GM12878 (cell line): ENCODE measurements at regions not wholly inside any gene's neighbourhood (a gene's known extent, or its start where the extent isn't known, plus 50 kb on each side); places are given as distances from the start of the nearest gene placed in this dataset.

ENCODE experiments used
- ATAC-seq: fragments of 200-7000 bp; cut with Tn5 transposase; 3 replicates; pipeline ENCODE4 v1.9.1; 2020; ENCODE audit warnings: mild to moderate bottlenecking, moderate library complexity
- BruUV-seq: library from RNA; stranded (reverse); fragments of 400-500 nt; replicated peaks from 2 replicates; lab custom pipeline; 2021; lab: Mats Ljungman, UMichigan
- CTCF ChIA-PET: fragments of 300-600 bp; sonication (Branson Sonifier 250); formaldehyde crosslinking; extraction: SDS; loops from one replicate; lab custom pipeline; 2021; ENCODE audit warnings: inconsistent platforms; lab: Yijun Ruan, JAX
- POLR2A ChIA-PET: fragments of 350-600 bp; formaldehyde crosslinking; extraction: SDS; loops from one replicate; lab custom pipeline; 2021; ENCODE audit warnings: inconsistent platforms; lab: Charles Lee
- RAD21 ChIA-PET: fragments of 300-600 bp; sonication (Branson Sonifier 250); formaldehyde crosslinking; loops from one replicate; lab custom pipeline; 2023; ENCODE audit warnings: antibody characterized with exemption; ENCODE audit not compliant: unreplicated experiment; lab: Charles Lee
- SMC1A ChIA-PET: fragments of 300-600 bp; sonication (Branson Sonifier 250); formaldehyde crosslinking; loops from one replicate; lab custom pipeline; 2023; ENCODE audit not compliant: unreplicated experiment, uncharacterized antibody; lab: Charles Lee
- DNase-seq: peaks from one replicate; pipeline ENCODE4 v3.0.0-alpha.2; 2011; ENCODE audit warnings: low read depth, low spot score
- FAIRE-seq: peaks from 3 replicates; lab custom pipeline; 2011; peaks lifted over from hg19 to GRCh38; lab: Jason Lieb, UNC
- H2AFZ ChIP-seq: 2 replicates; pipeline ENCODE4 v1.6.0; 2011; ENCODE audit warnings: low read depth, low read length, control low read depth; ENCODE audit not compliant: control insufficient read depth
- H3K27ac ChIP-seq: 2 replicates; pipeline ENCODE4 v1.5.1; 2011; ENCODE audit warnings: control low read depth; ENCODE audit not compliant: control insufficient read depth, insufficient read depth
- H3K27me3 ChIP-seq, 2 experiments: replicated peaks in 1 of 2; 2 replicates each; pipeline versions ENCODE4 v1.6.0 to v1.6.1; 2011; ENCODE audit warnings: low read length in 1 of 2; ENCODE audit not compliant: control insufficient read depth in 2 of 2, insufficient read depth in 2 of 2
- H3K36me3 ChIP-seq, 2 experiments: 2 replicates each; pipeline ENCODE4 v1.5.1; 2011; ENCODE audit warnings: low read length in 1 of 2; ENCODE audit not compliant: control insufficient read depth in 2 of 2, insufficient read depth in 2 of 2
- H3K4me1 ChIP-seq: 2 replicates; pipeline ENCODE4 v1.6.1; 2011; ENCODE audit warnings: mild to moderate bottlenecking, low read length, moderate library complexity, mixed read lengths; ENCODE audit not compliant: control insufficient read depth, insufficient read depth
- H3K4me2 ChIP-seq: 2 replicates; pipeline ENCODE4 v1.6.0; 2011; ENCODE audit warnings: control low read depth; ENCODE audit not compliant: control insufficient read depth, insufficient read depth
- H3K4me3 ChIP-seq: fragments of 200-600 bp; sonication (generic); 2 replicates; pipeline ENCODE4 v1.5.1; 2016
- H3K79me2 ChIP-seq: 2 replicates; pipeline ENCODE4 v1.6.0; 2011; ENCODE audit warnings: low read length; ENCODE audit not compliant: control insufficient read depth, insufficient read depth
- H3K9ac ChIP-seq: 2 replicates; pipeline ENCODE4 v1.8.0; 2011; ENCODE audit warnings: low read length, control low read depth, mixed read lengths; ENCODE audit not compliant: control insufficient read depth, insufficient read depth
- H3K9me3 ChIP-seq: replicated peaks from 3 replicates; pipeline ENCODE4 v1.5.1; 2011; ENCODE audit warnings: mild to moderate bottlenecking, low read length; ENCODE audit not compliant: control insufficient read depth, insufficient read depth
- H4K20me1 ChIP-seq: 2 replicates; pipeline ENCODE4 v1.6.0; 2011; ENCODE audit not compliant: control insufficient read depth, insufficient read depth
- CBX5 ChIP-seq: sonication (generic); IDR thresholded peaks from 2 replicates; pipeline ENCODE4 v1.6.1; 2016; ENCODE audit warnings: low read depth, moderate library complexity, mild to moderate bottlenecking, inconsistent platforms
- SMAD5 ChIP-seq: IDR thresholded peaks from 2 replicates; pipeline ENCODE4 v1.6.1; 2016; ENCODE audit warnings: antibody characterized with exemption, low read depth
- SRF ChIP-seq, 2 experiments: IDR thresholded peaks; 2 replicates each; pipeline ENCODE4 v1.6.1; 2011; ENCODE audit warnings: low read depth in 2 of 2, low read length in 2 of 2, mild to moderate bottlenecking in 1 of 2, moderate library complexity in 1 of 2
- WGBS: methylation state at CpG from one replicate; pipeline ENCODE4 v1.1.6; 2016; ENCODE audit warnings: low lambda C conversion rate; ENCODE audit not compliant: insufficient replicate concordance, insufficient coverage; ENCODE audit errors: missing lambda C conversion rate; 5-methylcytosine and 5-hydroxymethylcytosine counted together
- in situ Hi-C: fragments of 300-500 bp; cut with MboI; formaldehyde crosslinking; loops from 9 replicates; pipeline ENCODE4 v1.14.3; 2018; ENCODE audit warnings: mixed read lengths
- intact Hi-C: fragments of 100-400 bp; cut with micrococcal nuclease; formaldehyde crosslinking; loops from one replicate; pipeline ENCODE4 v1.14.2; 2022; ENCODE audit not compliant: unreplicated experiment
- TF ChIP-seq, protein P1 (sequence below): fragments of 450-650 bp; IDR thresholded peaks from 2 replicates; pipeline ENCODE4 v1.6.1; 2017; ENCODE audit warnings: borderline replicate concordance
- TF ChIP-seq, protein P2 (sequence below): fragments of 150-350 bp; IDR thresholded peaks from 2 replicates; pipeline ENCODE4 v1.6.1; 2014; ENCODE audit warnings: mild to moderate bottlenecking, low read depth, low read length

DNA sequence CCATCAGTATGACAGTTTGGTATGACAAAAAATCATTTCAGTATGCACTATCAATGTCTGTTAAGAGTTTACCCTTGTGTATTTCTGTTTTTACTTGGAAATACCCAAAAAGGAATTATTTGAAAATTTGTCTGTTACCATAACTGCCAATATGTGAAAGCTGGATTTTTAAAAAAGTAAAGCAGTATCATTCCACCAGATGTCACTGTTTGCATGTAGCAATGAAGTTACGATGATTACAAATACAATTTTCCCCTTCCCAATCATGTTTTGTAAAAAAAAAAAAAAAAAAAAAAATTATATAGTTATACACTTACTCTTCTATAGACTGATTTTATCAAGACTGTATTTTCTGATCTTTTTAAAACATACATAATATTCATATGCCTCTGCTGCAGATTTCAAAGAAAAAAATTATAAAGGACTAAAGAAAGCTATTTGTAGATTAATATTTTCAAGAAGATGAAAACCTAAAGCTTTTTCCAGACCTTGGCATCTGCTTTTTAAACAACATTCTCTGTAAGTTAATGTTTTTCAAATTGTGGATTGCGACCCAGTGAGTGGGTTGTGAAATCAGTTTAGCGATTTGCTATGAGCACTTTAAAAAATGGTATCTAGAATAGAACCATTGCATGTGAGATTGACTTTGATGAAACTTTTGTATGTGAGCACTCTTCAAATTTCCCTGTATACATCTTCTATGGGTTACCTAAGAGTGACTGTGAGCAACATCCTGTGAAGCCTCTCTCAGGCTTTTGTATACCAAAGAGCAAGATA, 114.2 kb downstream of the TTC6 start:
- no peak for DNase-seq
- no peak for TF ChIP-seq SMAD5
- no peak for TF ChIP-seq SRF (IDR thresholded peaks at IDR 0.05; ENCODE audit: low read depth in 2 of 2, low read length in 2 of 2)
- TF ChIP-seq, protein P1, sequence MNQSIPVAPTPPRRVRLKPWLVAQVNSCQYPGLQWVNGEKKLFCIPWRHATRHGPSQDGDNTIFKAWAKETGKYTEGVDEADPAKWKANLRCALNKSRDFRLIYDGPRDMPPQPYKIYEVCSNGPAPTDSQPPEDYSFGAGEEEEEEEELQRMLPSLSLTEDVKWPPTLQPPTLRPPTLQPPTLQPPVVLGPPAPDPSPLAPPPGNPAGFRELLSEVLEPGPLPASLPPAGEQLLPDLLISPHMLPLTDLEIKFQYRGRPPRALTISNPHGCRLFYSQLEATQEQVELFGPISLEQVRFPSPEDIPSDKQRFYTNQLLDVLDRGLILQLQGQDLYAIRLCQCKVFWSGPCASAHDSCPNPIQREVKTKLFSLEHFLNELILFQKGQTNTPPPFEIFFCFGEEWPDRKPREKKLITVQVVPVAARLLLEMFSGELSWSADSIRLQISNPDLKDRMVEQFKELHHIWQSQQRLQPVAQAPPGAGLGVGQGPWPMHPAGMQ, result no peak
- TF ChIP-seq, protein P2, sequence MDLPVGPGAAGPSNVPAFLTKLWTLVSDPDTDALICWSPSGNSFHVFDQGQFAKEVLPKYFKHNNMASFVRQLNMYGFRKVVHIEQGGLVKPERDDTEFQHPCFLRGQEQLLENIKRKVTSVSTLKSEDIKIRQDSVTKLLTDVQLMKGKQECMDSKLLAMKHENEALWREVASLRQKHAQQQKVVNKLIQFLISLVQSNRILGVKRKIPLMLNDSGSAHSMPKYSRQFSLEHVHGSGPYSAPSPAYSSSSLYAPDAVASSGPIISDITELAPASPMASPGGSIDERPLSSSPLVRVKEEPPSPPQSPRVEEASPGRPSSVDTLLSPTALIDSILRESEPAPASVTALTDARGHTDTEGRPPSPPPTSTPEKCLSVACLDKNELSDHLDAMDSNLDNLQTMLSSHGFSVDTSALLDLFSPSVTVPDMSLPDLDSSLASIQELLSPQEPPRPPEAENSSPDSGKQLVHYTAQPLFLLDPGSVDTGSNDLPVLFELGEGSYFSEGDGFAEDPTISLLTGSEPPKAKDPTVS, result no peak
- no peak for TF ChIP-seq CBX5
- Histone ChIP-seq H3K9ac (no peak overlapping the region), H3K36me3 (no peaks in the 10 kb centered on the region), H3K4me3 (no peak overlapping the region), H3K4me2 (no peak overlapping the region), H3K4me1 (no peaks in the 10 kb centered on the region), H3K27me3 (no peaks in the 10 kb centered on the region), H4K20me1 (no peaks in the 10 kb centered on the region), H2AFZ (no peak overlapping the region), H3K79me2 (no peaks in the 10 kb centered on the region), H3K27ac (no peak overlapping the region), H3K9me3 (no peaks in the 10 kb centered on the region)
- RAD21 ChIA-PET, result no interaction called here
- in situ Hi-C loops, result no loop called here
- no TSS peak for BruUV-seq
- SMC1A ChIA-PET, result interaction anchor here (1.3 kb wide), 1 partner anchor 166 kb away, joined by 3 read pairs; no protein-coding TSS in a partner anchor
- no peak for ATAC-seq
- FAIRE-seq, result no peak
- whole genome bisulfite sequencing, result 48% methylated on average over 3 of the region's 3 CpGs
- CTCF ChIA-PET, result interaction anchor here (1.1 to 1.6 kb wide), 2 partner anchors 164 to 165 kb away, joined by 3 to 7 read pairs; no protein-coding TSS in a partner anchor
- POLR2A ChIA-PET, result no interaction called here
- intact Hi-C loops, result loop anchor here (5.0 kb wide), 1 partner anchor 163 kb away; no protein-coding TSS in a partner anchor
